ENCODE measurements at regions not wholly inside any gene's neighbourhood (a gene's known extent, or its start where the extent isn't known, plus 50 kb on each side); places are given as distances from the start of the nearest gene placed in this dataset.

DNA sequence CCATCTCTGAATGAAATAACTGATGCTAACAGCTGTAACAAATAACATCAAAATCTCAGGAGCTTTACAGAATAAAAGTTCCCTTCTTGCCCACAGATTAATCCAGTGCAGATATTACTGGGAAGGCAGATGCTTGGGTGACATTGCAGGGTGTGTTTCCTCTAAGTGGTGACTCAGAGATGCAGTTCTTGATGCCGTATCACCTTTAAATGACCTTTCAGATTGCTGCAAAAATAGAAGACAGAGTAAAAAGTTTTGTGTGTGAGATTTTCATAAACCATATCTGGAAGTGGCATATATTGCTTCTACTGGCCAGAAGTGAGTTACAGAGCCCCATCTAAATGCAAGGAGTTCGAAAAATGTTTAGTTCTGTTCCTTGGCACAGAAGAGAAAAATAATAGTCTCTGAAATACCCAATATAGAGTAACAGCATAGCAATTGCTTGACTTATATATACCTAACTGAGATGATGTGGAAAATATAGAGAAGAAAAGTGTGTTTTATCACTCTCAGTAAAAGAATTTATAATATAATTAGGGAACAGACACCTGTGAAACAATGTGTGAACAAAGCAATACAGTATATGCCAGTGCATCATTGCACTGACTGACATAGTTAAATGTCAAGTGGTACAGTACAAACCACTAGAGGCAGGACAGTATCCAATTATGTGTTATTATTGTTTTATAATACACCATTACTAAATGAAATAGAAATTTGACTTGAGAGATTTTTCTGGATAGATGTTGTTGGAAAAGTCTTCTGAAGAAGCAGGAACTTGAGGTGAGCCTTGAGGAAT, 430.7 kb upstream of the CBLB start:
- H3K27ac ChIP-seq = no peak overlapping the region
- peak; percentile 72 for DNase-seq
- in situ Hi-C loops (cut with HindIII; ENCODE audit: low pct_ligation_motif_present, low sequenced_read_pairs) = no loop called here
- TF ChIP-seq, protein P1, sequence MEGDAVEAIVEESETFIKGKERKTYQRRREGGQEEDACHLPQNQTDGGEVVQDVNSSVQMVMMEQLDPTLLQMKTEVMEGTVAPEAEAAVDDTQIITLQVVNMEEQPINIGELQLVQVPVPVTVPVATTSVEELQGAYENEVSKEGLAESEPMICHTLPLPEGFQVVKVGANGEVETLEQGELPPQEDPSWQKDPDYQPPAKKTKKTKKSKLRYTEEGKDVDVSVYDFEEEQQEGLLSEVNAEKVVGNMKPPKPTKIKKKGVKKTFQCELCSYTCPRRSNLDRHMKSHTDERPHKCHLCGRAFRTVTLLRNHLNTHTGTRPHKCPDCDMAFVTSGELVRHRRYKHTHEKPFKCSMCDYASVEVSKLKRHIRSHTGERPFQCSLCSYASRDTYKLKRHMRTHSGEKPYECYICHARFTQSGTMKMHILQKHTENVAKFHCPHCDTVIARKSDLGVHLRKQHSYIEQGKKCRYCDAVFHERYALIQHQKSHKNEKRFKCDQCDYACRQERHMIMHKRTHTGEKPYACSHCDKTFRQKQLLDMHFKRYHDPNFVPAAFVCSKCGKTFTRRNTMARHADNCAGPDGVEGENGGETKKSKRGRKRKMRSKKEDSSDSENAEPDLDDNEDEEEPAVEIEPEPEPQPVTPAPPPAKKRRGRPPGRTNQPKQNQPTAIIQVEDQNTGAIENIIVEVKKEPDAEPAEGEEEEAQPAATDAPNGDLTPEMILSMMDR (IDR thresholded peaks at IDR 0.05; ENCODE audit: low read depth, low read length, missing control alignments) = no peak
- H3K36me3 ChIP-seq (replicated peaks) = no peaks in the 10 kb centered on the region
- H3K27me3 ChIP-seq (replicated peaks) = no peaks in the 10 kb centered on the region
- H3K4me3 ChIP-seq (ENCODE audit: low read depth, low read length) = no peak overlapping the region

DNA sequence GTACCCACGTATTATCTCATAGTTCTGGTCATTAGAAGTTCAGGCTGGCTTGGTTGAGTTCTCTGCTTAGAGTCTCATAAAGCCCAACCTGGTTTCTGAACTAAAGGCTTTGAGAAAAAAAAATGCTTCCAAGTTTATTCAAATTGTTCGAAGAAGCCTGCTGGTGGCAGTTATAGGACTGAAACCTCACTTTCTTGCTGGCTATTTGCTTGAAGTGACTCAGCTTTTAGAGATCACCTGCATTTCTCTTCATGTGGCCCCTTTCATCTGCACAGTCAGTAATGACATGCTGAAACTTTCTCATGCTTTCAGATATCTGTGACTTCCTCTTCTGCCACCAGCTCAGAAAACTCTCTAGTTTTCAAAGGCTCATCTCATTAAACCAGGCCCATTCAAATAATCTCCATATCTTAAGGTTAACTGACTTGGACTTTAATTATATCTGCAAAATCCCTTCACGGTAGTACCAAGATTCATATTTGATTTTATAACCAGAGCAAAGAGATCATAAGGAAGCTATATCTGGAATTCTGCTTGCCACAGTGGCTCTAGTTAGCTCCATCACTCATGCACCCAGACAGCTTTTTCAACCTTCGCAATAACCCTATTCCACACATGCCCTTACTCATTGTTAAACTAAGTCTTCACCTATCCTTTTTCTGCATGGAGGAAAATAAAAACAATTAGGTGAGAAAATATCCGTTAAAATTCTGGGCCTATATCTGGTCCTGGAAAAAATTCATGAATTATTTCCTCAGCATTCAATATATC, 433.8 kb upstream of the CBLB start:
- no peak for DNase-seq
- Histone ChIP-seq H3K27me3 (replicated peaks) (no peaks in the 10 kb centered on the region), H3K27ac (no peak overlapping the region), H3K36me3 (replicated peaks) (no peaks in the 10 kb centered on the region), H3K4me3 (ENCODE audit: low read depth, low read length) (no peak overlapping the region)
- in situ Hi-C loops (cut with HindIII; ENCODE audit: low pct_ligation_motif_present, low sequenced_read_pairs) = no loop called here
- TF ChIP-seq, protein P1 (IDR thresholded peaks at IDR 0.05; ENCODE audit: low read depth, low read length, missing control alignments) = no peak

DNA sequence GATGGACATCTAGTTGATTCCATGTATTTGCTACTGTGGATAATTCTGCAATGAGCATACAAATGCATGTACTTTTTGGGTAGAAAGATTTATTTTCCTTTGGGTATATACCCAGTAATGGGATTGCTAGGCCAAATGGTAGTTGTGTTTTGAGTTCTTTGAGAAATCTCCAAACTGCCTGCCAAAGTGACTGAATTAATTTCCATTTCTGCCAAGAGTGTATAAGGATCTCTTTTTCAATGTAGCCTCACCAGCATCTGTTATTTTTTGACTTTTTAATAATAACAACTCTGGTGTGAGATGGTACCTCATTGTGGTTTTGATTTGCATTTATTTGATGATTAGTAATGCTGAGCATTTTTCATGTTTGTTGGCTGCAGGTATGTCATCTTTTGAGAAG, 435.0 kb upstream of the CBLB start:
- in situ Hi-C loops (cut with HindIII; ENCODE audit: low pct_ligation_motif_present, low sequenced_read_pairs) = no loop called here
- Histone ChIP-seq H3K27me3 (replicated peaks) (no peaks in the 10 kb centered on the region), H3K4me3 (ENCODE audit: low read depth, low read length) (no peak overlapping the region), H3K36me3 (replicated peaks) (no peaks in the 10 kb centered on the region), H3K27ac (no peak overlapping the region)
- DNase-seq = no peak
- TF ChIP-seq, protein P1 (IDR thresholded peaks at IDR 0.05; ENCODE audit: low read depth, low read length, missing control alignments) = no peak

DNA sequence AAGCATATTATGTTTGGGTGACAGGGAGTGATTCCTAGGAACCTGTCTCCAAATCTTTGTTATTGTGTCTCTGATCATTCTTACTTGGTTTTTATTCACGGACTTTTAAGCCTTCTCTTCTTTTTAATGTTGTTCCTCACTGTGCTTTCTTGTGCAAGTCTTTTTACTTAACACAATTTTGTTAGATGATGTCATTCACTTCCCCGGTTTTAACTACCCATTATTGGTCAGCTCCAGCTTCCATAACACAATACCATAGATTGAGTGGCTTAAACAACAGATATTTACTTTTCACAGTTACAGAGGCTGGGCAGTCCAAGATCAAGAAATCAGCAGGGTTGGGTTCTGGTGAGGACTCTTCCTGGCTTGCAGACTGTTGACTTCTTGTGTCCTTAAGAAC, 436.3 kb upstream of the CBLB start:
- in situ Hi-C loops (cut with HindIII; ENCODE audit: low pct_ligation_motif_present, low sequenced_read_pairs) = no loop called here
- Histone ChIP-seq H3K4me3 (ENCODE audit: low read depth, low read length) (no peak overlapping the region), H3K27ac (no peak overlapping the region), H3K36me3 (replicated peaks) (no peaks in the 10 kb centered on the region), H3K27me3 (replicated peaks) (no peaks in the 10 kb centered on the region)
- TF ChIP-seq, protein P1 (IDR thresholded peaks at IDR 0.05; ENCODE audit: low read depth, low read length, missing control alignments) = no peak
- DNase-seq = no peak

DNA sequence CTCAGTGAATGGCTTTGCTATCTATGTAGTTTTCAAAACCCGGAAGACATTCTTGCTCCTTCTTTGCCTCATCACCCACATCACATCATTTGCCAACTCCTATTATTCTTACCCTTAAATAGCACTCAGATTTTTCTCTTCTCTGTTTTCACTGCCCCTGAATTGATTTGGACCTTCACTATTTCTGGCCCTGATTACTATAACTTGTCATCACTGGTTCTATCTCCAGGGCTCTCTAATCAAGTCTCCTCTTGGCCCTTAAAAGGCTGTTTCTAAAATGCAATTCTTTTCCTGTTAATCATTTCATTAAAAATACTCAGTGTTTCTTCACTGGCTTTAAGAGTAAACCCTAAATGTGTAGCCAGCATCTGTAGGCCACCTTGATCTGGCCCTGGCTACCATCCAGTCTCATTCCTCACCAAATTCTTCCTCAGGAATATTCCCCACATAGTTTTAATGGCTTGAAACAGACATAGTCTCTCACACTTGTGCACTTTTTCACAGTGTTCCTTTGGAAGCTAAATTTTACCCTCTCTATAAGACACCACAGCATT, 437.1 kb upstream of the CBLB start:
- Histone ChIP-seq H3K27me3 (replicated peaks) (no peaks in the 10 kb centered on the region), H3K4me3 (ENCODE audit: low read depth, low read length) (no peak overlapping the region), H3K36me3 (replicated peaks) (no peaks in the 10 kb centered on the region), H3K27ac (no peak overlapping the region)
- no peak for DNase-seq
- in situ Hi-C loops (cut with HindIII; ENCODE audit: low pct_ligation_motif_present, low sequenced_read_pairs) = no loop called here
- TF ChIP-seq, protein P1 (IDR thresholded peaks at IDR 0.05; ENCODE audit: low read depth, low read length, missing control alignments) = no peak

Data from brain microvascular endothelial cell (primary cell).